ENCODE measurements at regions not wholly inside any gene's neighbourhood (a gene's known extent, or its start where the extent isn't known, plus 50 kb on each side); places are given as distances from the start of the nearest gene placed in this dataset.

DNA sequence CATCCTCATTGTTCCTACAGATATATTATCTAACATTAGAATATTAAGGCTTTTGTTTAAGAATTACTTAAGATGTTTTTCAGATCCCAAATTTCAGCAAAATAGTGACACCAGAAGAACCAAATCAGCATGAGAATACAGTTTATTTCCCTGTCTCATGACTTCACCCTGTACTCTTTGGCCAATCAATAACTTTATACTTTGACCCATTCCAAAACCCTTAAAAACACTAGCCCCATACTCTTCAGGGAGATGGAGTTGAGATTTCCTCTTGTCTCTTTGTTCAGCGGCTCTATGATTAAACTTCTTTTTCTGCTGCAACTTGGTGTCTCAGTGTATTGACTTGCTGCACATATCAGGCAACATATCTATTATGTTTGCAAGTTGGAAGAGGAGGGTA lies 207.7 kb downstream of the ZBBX start:
- TF ChIP-seq, protein P1, sequence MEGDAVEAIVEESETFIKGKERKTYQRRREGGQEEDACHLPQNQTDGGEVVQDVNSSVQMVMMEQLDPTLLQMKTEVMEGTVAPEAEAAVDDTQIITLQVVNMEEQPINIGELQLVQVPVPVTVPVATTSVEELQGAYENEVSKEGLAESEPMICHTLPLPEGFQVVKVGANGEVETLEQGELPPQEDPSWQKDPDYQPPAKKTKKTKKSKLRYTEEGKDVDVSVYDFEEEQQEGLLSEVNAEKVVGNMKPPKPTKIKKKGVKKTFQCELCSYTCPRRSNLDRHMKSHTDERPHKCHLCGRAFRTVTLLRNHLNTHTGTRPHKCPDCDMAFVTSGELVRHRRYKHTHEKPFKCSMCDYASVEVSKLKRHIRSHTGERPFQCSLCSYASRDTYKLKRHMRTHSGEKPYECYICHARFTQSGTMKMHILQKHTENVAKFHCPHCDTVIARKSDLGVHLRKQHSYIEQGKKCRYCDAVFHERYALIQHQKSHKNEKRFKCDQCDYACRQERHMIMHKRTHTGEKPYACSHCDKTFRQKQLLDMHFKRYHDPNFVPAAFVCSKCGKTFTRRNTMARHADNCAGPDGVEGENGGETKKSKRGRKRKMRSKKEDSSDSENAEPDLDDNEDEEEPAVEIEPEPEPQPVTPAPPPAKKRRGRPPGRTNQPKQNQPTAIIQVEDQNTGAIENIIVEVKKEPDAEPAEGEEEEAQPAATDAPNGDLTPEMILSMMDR (IDR thresholded peaks at IDR 0.05), result no peak
- TF ChIP-seq POLR2A (IDR thresholded peaks at IDR 0.05), result no peak

All from gastroesophageal sphincter (tissue), 3 donors.